ENCODE measurements at regions not wholly inside any gene's neighbourhood (a gene's known extent, or its start where the extent isn't known, plus 50 kb on each side); places are given as distances from the start of the nearest gene placed in this dataset.
A peak's percentile ranks its signal among the peaks of the same experiment; 100 is the strongest.

- intact Hi-C loops (cut with micrococcal nuclease): no loop called here
Measured at GRCh38 chr22:34045311-34045710, 125.0 kb upstream of the LARGE1 start.

GRCh38 chr22:34055525-34056200 is 135.4 kb upstream of the LARGE1 start:
- no peaks in the 10 kb centered on the region for H3K4me1 ChIP-seq (ENCODE audit: insufficient read depth, low read length)
- ChIA-PET POLR2A (ENCODE audit: partially characterized antibody) (no interaction called here), CTCF (ENCODE audit: partially characterized antibody) (no interaction called here)
- H3K36me3 ChIP-seq (ENCODE audit: insufficient read depth, low read length): no peaks in the 10 kb centered on the region
- peaks cover 0 to 4% of the 10 kb centered on the region in 2 donors for H3K9me3 ChIP-seq (ENCODE audit: control insufficient read depth in 1 of 2, low read length in 2 of 2)
- H3K9me3 Mint-ChIP-seq: peaks cover 0 to 15% (median 7%) of the 10 kb centered on the region in 8 donors
- no peaks in the 10 kb centered on the region for H3K36me3 Mint-ChIP-seq
- no peak overlapping the region for H3K27ac ChIP-seq (ENCODE audit: low read depth, low read length)
- intact Hi-C loops (cut with micrococcal nuclease): no loop called here
- no peaks in the 10 kb centered on the region for H3K27me3 ChIP-seq (ENCODE audit: insufficient read depth, low read length)
- no peak overlapping the region for H3K4me3 ChIP-seq (ENCODE audit: low read length in 2 of 2)
- H3K4me1 Mint-ChIP-seq: no peaks in the 10 kb centered on the region
- DNase-seq: no peak
- H3K27me3 Mint-ChIP-seq: no peaks in the 10 kb centered on the region
- H3K4me3 Mint-ChIP-seq: no peak overlapping the region
- H3K27ac Mint-ChIP-seq: no peak overlapping the region

More at GRCh38 chr22:34045311-34045710, 125.0 kb upstream of the LARGE1 start:
- H3K9me3 Mint-ChIP-seq: peaks cover 0 to 7% (median 0%) of the 10 kb centered on the region in 8 donors
- Histone ChIP-seq H3K27ac (ENCODE audit: low read depth, low read length) (no peak overlapping the region), H3K4me1 (ENCODE audit: insufficient read depth, low read length) (no peaks in the 10 kb centered on the region), H3K4me3 (ENCODE audit: low read length in 2 of 2) (no peak overlapping the region), H3K9me3 (ENCODE audit: control insufficient read depth in 1 of 2, low read length in 2 of 2) (no peaks in the 10 kb centered on the region), H3K36me3 (ENCODE audit: insufficient read depth, low read length) (no peaks in the 10 kb centered on the region), H3K27me3 (ENCODE audit: insufficient read depth, low read length) (no peaks in the 10 kb centered on the region)
- H3K4me3 Mint-ChIP-seq: no peak overlapping the region
- POLR2A ChIA-PET (ENCODE audit: partially characterized antibody): no interaction called here
- H3K27me3 Mint-ChIP-seq: peaks cover 0 to 1% of the 10 kb centered on the region in 2 donors
- H3K36me3 Mint-ChIP-seq: no peaks in the 10 kb centered on the region
- no peak overlapping the region for H3K27ac Mint-ChIP-seq
- no peak for DNase-seq
- H3K4me1 Mint-ChIP-seq: no peaks in the 10 kb centered on the region
- CTCF ChIA-PET (ENCODE audit: partially characterized antibody): no interaction called here

- Mint-ChIP-seq H3K36me3 (no peaks in the 10 kb centered on the region), H3K27ac (no peak overlapping the region), H3K4me3 (no peak overlapping the region), H3K4me1 (no peaks in the 10 kb centered on the region), H3K27me3 (no peaks in the 10 kb centered on the region), H3K9me3 (peaks cover 3 to 16% (median 8%) of the 10 kb centered on the region in 8 donors)
- Histone ChIP-seq H3K27ac (ENCODE audit: low read depth, low read length) (no peak overlapping the region), H3K27me3 (ENCODE audit: insufficient read depth, low read length) (no peaks in the 10 kb centered on the region), H3K4me3 (ENCODE audit: low read length in 2 of 2) (no peak overlapping the region), H3K9me3 (ENCODE audit: control insufficient read depth in 1 of 2, low read length in 2 of 2) (peaks cover 0 to 4% of the 10 kb centered on the region in 2 donors), H3K4me1 (ENCODE audit: insufficient read depth, low read length) (no peaks in the 10 kb centered on the region), H3K36me3 (ENCODE audit: insufficient read depth, low read length) (no peaks in the 10 kb centered on the region)
- no peak for DNase-seq
- ChIA-PET CTCF (ENCODE audit: partially characterized antibody) (no interaction called here), POLR2A (ENCODE audit: partially characterized antibody) (no interaction called here)
- intact Hi-C loops (cut with micrococcal nuclease): no loop called here
Measured at GRCh38 chr22:34057726-34058125, 137.4 kb upstream of the LARGE1 start.

GRCh38 chr22:34064696-34065095 is 144.4 kb upstream of the LARGE1 start:
- no peak overlapping the region for H3K27ac ChIP-seq (ENCODE audit: low read depth, low read length)
- no peaks in the 10 kb centered on the region for H3K27me3 ChIP-seq (ENCODE audit: insufficient read depth, low read length)
- H3K4me1 Mint-ChIP-seq: no peaks in the 10 kb centered on the region
- H3K27me3 Mint-ChIP-seq: no peaks in the 10 kb centered on the region
- H3K4me3 Mint-ChIP-seq: no peak overlapping the region
- peak overlapping the region in 1 of 7 donors; percentile 66 for H3K27ac Mint-ChIP-seq
- no peaks in the 10 kb centered on the region for H3K9me3 ChIP-seq (ENCODE audit: control insufficient read depth in 1 of 2, low read length in 2 of 2)
- intact Hi-C loops (cut with micrococcal nuclease): no loop called here
- H3K36me3 Mint-ChIP-seq: no peaks in the 10 kb centered on the region
- H3K36me3 ChIP-seq (ENCODE audit: insufficient read depth, low read length): no peaks in the 10 kb centered on the region
- ChIA-PET POLR2A (ENCODE audit: partially characterized antibody) (no interaction called here), CTCF (ENCODE audit: partially characterized antibody) (no interaction called here)
- no peaks in the 10 kb centered on the region for H3K4me1 ChIP-seq (ENCODE audit: insufficient read depth, low read length)
- H3K9me3 Mint-ChIP-seq: peaks cover 0 to 13% (median 5%) of the 10 kb centered on the region in 8 donors
- DNase-seq: no peak
- H3K4me3 ChIP-seq (ENCODE audit: low read length in 2 of 2): no peak overlapping the region

GRCh38 chr22:34067031-34067430 is 146.8 kb upstream of the LARGE1 start:
- no peaks in the 10 kb centered on the region for H3K27me3 Mint-ChIP-seq
- CTCF ChIA-PET (ENCODE audit: partially characterized antibody): no interaction called here

GRCh38 chr22:34068001-34068400 is 147.7 kb upstream of the LARGE1 start:
- Histone ChIP-seq H3K4me1 (ENCODE audit: insufficient read depth, low read length) (no peaks in the 10 kb centered on the region), H3K9me3 (ENCODE audit: control insufficient read depth in 1 of 2, low read length in 2 of 2) (no peaks in the 10 kb centered on the region), H3K27ac (ENCODE audit: low read depth, low read length) (no peak overlapping the region), H3K27me3 (ENCODE audit: insufficient read depth, low read length) (no peaks in the 10 kb centered on the region), H3K36me3 (ENCODE audit: insufficient read depth, low read length) (no peaks in the 10 kb centered on the region), H3K4me3 (ENCODE audit: low read length in 2 of 2) (no peak overlapping the region)
- CTCF ChIA-PET (ENCODE audit: partially characterized antibody): no interaction called here
- Mint-ChIP-seq H3K27ac (no peak overlapping the region), H3K4me3 (no peak overlapping the region), H3K27me3 (no peaks in the 10 kb centered on the region), H3K9me3 (peaks cover 0 to 9% (median 4%) of the 10 kb centered on the region in 8 donors), H3K4me1 (no peaks in the 10 kb centered on the region), H3K36me3 (no peaks in the 10 kb centered on the region)
- no peak for DNase-seq
- POLR2A ChIA-PET (ENCODE audit: partially characterized antibody): no interaction called here
- intact Hi-C loops (cut with micrococcal nuclease): no loop called here

More at GRCh38 chr22:34067031-34067430, 146.8 kb upstream of the LARGE1 start:
- DNase-seq: no peak
- no peaks in the 10 kb centered on the region for H3K36me3 ChIP-seq (ENCODE audit: insufficient read depth, low read length)
- Mint-ChIP-seq H3K36me3 (no peaks in the 10 kb centered on the region), H3K27ac (no peak overlapping the region), H3K4me3 (no peak overlapping the region), H3K4me1 (no peaks in the 10 kb centered on the region), H3K9me3 (peaks cover 0 to 9% (median 5%) of the 10 kb centered on the region in 8 donors)
- POLR2A ChIA-PET (ENCODE audit: partially characterized antibody): no interaction called here
- H3K4me3 ChIP-seq (ENCODE audit: low read length in 2 of 2): no peak overlapping the region
- H3K27me3 ChIP-seq (ENCODE audit: insufficient read depth, low read length): no peaks in the 10 kb centered on the region
- no peaks in the 10 kb centered on the region for H3K4me1 ChIP-seq (ENCODE audit: insufficient read depth, low read length)
- H3K9me3 ChIP-seq (ENCODE audit: control insufficient read depth in 1 of 2, low read length in 2 of 2): no peaks in the 10 kb centered on the region
- H3K27ac ChIP-seq (ENCODE audit: low read depth, low read length): no peak overlapping the region
- intact Hi-C loops (cut with micrococcal nuclease): no loop called here

- no peak overlapping the region for H3K4me3 ChIP-seq (ENCODE audit: low read length in 2 of 2)
- H3K27me3 ChIP-seq (ENCODE audit: insufficient read depth, low read length): no peaks in the 10 kb centered on the region
- H3K9me3 ChIP-seq (ENCODE audit: control insufficient read depth in 1 of 2, low read length in 2 of 2): no peaks in the 10 kb centered on the region
- Mint-ChIP-seq H3K27ac (no peak overlapping the region), H3K9me3 (peaks cover 0 to 6% (median 3%) of the 10 kb centered on the region in 8 donors), H3K27me3 (no peaks in the 10 kb centered on the region), H3K4me1 (no peaks in the 10 kb centered on the region), H3K36me3 (no peaks in the 10 kb centered on the region), H3K4me3 (no peak overlapping the region)
- no peak for DNase-seq
- POLR2A ChIA-PET (ENCODE audit: partially characterized antibody): no interaction called here
- no peak overlapping the region for H3K27ac ChIP-seq (ENCODE audit: low read depth, low read length)
- intact Hi-C loops (cut with micrococcal nuclease): no loop called here
- no peaks in the 10 kb centered on the region for H3K4me1 ChIP-seq (ENCODE audit: insufficient read depth, low read length)
- H3K36me3 ChIP-seq (ENCODE audit: insufficient read depth, low read length): no peaks in the 10 kb centered on the region
- CTCF ChIA-PET (ENCODE audit: partially characterized antibody): no interaction called here
Measured at GRCh38 chr22:34070051-34070450, 149.8 kb upstream of the LARGE1 start.

- POLR2A ChIA-PET (ENCODE audit: partially characterized antibody): no interaction called here
- Mint-ChIP-seq H3K27ac (no peak overlapping the region), H3K9me3 (peaks cover 0 to 6% (median 3%) of the 10 kb centered on the region in 8 donors), H3K4me3 (no peak overlapping the region), H3K36me3 (no peaks in the 10 kb centered on the region), H3K27me3 (no peaks in the 10 kb centered on the region), H3K4me1 (no peaks in the 10 kb centered on the region)
- no peaks in the 10 kb centered on the region for H3K4me1 ChIP-seq (ENCODE audit: insufficient read depth, low read length)
- no peaks in the 10 kb centered on the region for H3K36me3 ChIP-seq (ENCODE audit: insufficient read depth, low read length)
- no peak for DNase-seq
- intact Hi-C loops (cut with micrococcal nuclease): no loop called here
- CTCF ChIA-PET (ENCODE audit: partially characterized antibody): no interaction called here
- H3K4me3 ChIP-seq (ENCODE audit: low read length in 2 of 2): no peak overlapping the region
- no peaks in the 10 kb centered on the region for H3K27me3 ChIP-seq (ENCODE audit: insufficient read depth, low read length)
- no peaks in the 10 kb centered on the region for H3K9me3 ChIP-seq (ENCODE audit: control insufficient read depth in 1 of 2, low read length in 2 of 2)
- no peak overlapping the region for H3K27ac ChIP-seq (ENCODE audit: low read depth, low read length)
Measured at GRCh38 chr22:34070531-34070930, 150.3 kb upstream of the LARGE1 start.

Measured in CD4-positive, alpha-beta memory T cell (primary cell).